MCF 10A (cell line): ENCODE measurements at regions not wholly inside any gene's neighbourhood (a gene's known extent, or its start where the extent isn't known, plus 50 kb on each side); places are given as distances from the start of the nearest gene placed in this dataset.

ENCODE experiments used
- BruUV-seq: library from RNA; stranded (reverse); fragments of 400-500 nt; replicated peaks from 2 replicates; lab custom pipeline; 2021; lab: Mats Ljungman, UMichigan
- CTCF ChIA-PET: fragments of 300-600 bp; sonication (Branson Sonifier 250); formaldehyde crosslinking; extraction: SDS; loops from one replicate; lab custom pipeline; 2021; ENCODE audit warnings: antibody characterized with exemption, inconsistent platforms; lab: Yijun Ruan, JAX
- POLR2A ChIA-PET: fragments of 300-600, 350-650 bp; sonication (Branson Sonifier 250); formaldehyde crosslinking; extraction: SDS; loops from one replicate; lab custom pipeline; 2020; ENCODE audit warnings: antibody characterized with exemption, inconsistent platforms; lab: Yijun Ruan, JAX
- DNase-seq: peaks from one replicate; pipeline ENCODE4 v3.0.0-alpha.2; 2018; ENCODE audit not compliant: unreplicated experiment
- H3K27ac Mint-ChIP-seq: one replicate; pipeline ENCODE4 v1.8.0; 2022; ENCODE audit warnings: mild to moderate bottlenecking, low read depth, mixed read lengths; ENCODE audit not compliant: unreplicated experiment
- H3K27me3 Mint-ChIP-seq: one replicate; pipeline ENCODE4 v1.8.0; 2022; ENCODE audit warnings: mixed read lengths; ENCODE audit not compliant: insufficient read depth, unreplicated experiment
- H3K36me3 Mint-ChIP-seq: one replicate; pipeline ENCODE4 v1.8.0; 2022; ENCODE audit warnings: mild to moderate bottlenecking, moderate library complexity, mixed read lengths; ENCODE audit not compliant: insufficient read depth, unreplicated experiment
- H3K4me1 Mint-ChIP-seq: one replicate; pipeline ENCODE4 v1.8.0; 2022; ENCODE audit warnings: mixed read lengths; ENCODE audit not compliant: insufficient read depth, unreplicated experiment
- H3K4me3 Mint-ChIP-seq: one replicate; pipeline ENCODE4 v1.8.0; 2022; ENCODE audit warnings: mild to moderate bottlenecking, moderate library complexity, mixed read lengths; ENCODE audit not compliant: unreplicated experiment
- H3K9me3 Mint-ChIP-seq: one replicate; pipeline ENCODE4 v1.8.0; 2022; ENCODE audit warnings: mixed read lengths; ENCODE audit not compliant: unreplicated experiment
- CTCF ChIP-seq: fragments of 200-600 bp; IDR thresholded peaks from one replicate; pipeline ENCODE4 v1.8.0; 2022; ENCODE audit warnings: antibody characterized with exemption, mild to moderate bottlenecking; ENCODE audit not compliant: unreplicated experiment
- intact Hi-C: fragments of 100-400 bp; cut with micrococcal nuclease; formaldehyde crosslinking; loops from 2 replicates; pipeline ENCODE4 v1.14.1; 2022

GRCh38 chr1:184156521-184157393 lies 105.2 kb downstream of the TSEN15 start:
- CTCF ChIA-PET = no interaction called here

GRCh38 chr1:184157394-184157742 lies 105.8 kb downstream of the TSEN15 start:
- no TSS peak for BruUV-seq
- POLR2A ChIA-PET = interaction anchor here (0.6 kb wide), 1 partner anchor 9 kb away, joined by 3 read pairs; no protein-coding TSS in a partner anchor
- intact Hi-C loops = no loop called here
- TF ChIP-seq CTCF = no peak
- Mint-ChIP-seq H3K4me3 (no peak overlapping the region), H3K36me3 (no peaks in the 10 kb centered on the region), H3K27me3 (no peaks in the 10 kb centered on the region), H3K9me3 (no peaks in the 10 kb centered on the region), H3K27ac (no peak overlapping the region), H3K4me1 (no peaks in the 10 kb centered on the region)
- CTCF ChIA-PET = no interaction called here
- DNase-seq = no peak

More at GRCh38 chr1:184156521-184157393, 105.2 kb downstream of the TSEN15 start:
- H3K4me3 Mint-ChIP-seq = no peak overlapping the region
- POLR2A ChIA-PET = no interaction called here
- H3K27me3 Mint-ChIP-seq = no peaks in the 10 kb centered on the region
- DNase-seq = no peak
- H3K36me3 Mint-ChIP-seq = no peaks in the 10 kb centered on the region
- H3K27ac Mint-ChIP-seq = no peak overlapping the region
- H3K4me1 Mint-ChIP-seq = no peaks in the 10 kb centered on the region
- intact Hi-C loops = no loop called here
- no TSS peak for BruUV-seq
- no peak for TF ChIP-seq CTCF
- H3K9me3 Mint-ChIP-seq = no peaks in the 10 kb centered on the region

GRCh38 chr1:184158896-184159681 lies 107.6 kb downstream of the TSEN15 start:
- Mint-ChIP-seq H3K9me3 (no peaks in the 10 kb centered on the region), H3K4me1 (no peaks in the 10 kb centered on the region), H3K27me3 (no peaks in the 10 kb centered on the region), H3K27ac (no peak overlapping the region), H3K36me3 (no peaks in the 10 kb centered on the region), H3K4me3 (no peak overlapping the region)
- POLR2A ChIA-PET = no interaction called here
- BruUV-seq = no TSS peak
- intact Hi-C loops = no loop called here
- DNase-seq = peak; percentile 19
- no peak for TF ChIP-seq CTCF
- CTCF ChIA-PET = interaction anchor here (0.6 to 1.0 kb wide), 2 partner anchors 10 to 86 kb away, joined by 3 read pairs; no protein-coding TSS in a partner anchor

GRCh38 chr1:184160236-184160635 lies 108.7 kb downstream of the TSEN15 start:
- peaks cover 4% of the 10 kb centered on the region for H3K9me3 Mint-ChIP-seq
- peaks cover 2% of the 10 kb centered on the region for H3K36me3 Mint-ChIP-seq
- H3K4me1 Mint-ChIP-seq = no peaks in the 10 kb centered on the region
- ChIA-PET POLR2A (interaction anchor here (0.6 kb wide), 1 partner anchor 35 kb away, joined by 5 read pairs; no protein-coding TSS in a partner anchor), CTCF (interaction anchor here (0.6 to 1.0 kb wide), 3 partner anchors 43 to 209 kb away, joined by 3 to 4 read pairs (median 3); no protein-coding TSS in a partner anchor)
- no peak for TF ChIP-seq CTCF
- DNase-seq = peak; percentile 46
- BruUV-seq = no TSS peak
- H3K27me3 Mint-ChIP-seq = no peaks in the 10 kb centered on the region
- intact Hi-C loops = no loop called here
- no peak overlapping the region for H3K27ac Mint-ChIP-seq
- no peak overlapping the region for H3K4me3 Mint-ChIP-seq
